Left lung (tissue), 4 donors: ENCODE measurements at regions not wholly inside any gene's neighbourhood (a gene's known extent, or its start where the extent isn't known, plus 50 kb on each side); places are given as distances from the start of the nearest gene placed in this dataset.

Source experiments
- ATAC-seq: fragments of 200-7000 bp; cut with Tn5 transposase; one replicate; pipeline ENCODE4 v1.9.1; 2020; ENCODE audit warnings: moderate library complexity
- DNase-seq, 4 donors: peaks; one replicate each; pipeline ENCODE4 v3.0.0-alpha.2; 2013 to 2020
- H3K27ac ChIP-seq, 2 donors: fragments of 200-600 bp; sonication (generic) in 1 of 2; one replicate each; pipeline versions ENCODE4 v1.5.0 to v1.8.0; 2020 to 2021
- H3K27me3 ChIP-seq, 2 donors: fragments of 200-600 bp; sonication (generic) in 1 of 2; one replicate each; pipeline versions ENCODE4 v1.5.0 to v1.8.0; 2020 to 2021
- H3K36me3 ChIP-seq, 2 donors: fragments of 200-600 bp; sonication (generic) in 1 of 2; one replicate each; pipeline versions ENCODE4 v1.5.0 to v1.8.0; 2020 to 2021
- H3K4me1 ChIP-seq, 2 donors: fragments of 200-600 bp; one replicate each; pipeline ENCODE4 v1.8.0; 2021
- H3K4me3 ChIP-seq, 2 donors: fragments of 200-600 bp; sonication (generic) in 1 of 2; one replicate each; pipeline versions ENCODE4 v1.5.0 to v1.8.0; 2020 to 2021; ENCODE audit warnings: mild to moderate bottlenecking in 1 of 2
- H3K9me3 ChIP-seq, 2 donors: fragments of 200-600 bp; sonication (generic) in 1 of 2; one replicate each; pipeline versions ENCODE4 v1.5.0 to v1.8.0; 2020 to 2021
- CTCF ChIP-seq, 2 donors: fragments of 200-600 bp; sonication (generic) in 1 of 2; IDR thresholded peaks; one replicate each; pipeline versions ENCODE4 v1.5.0 to v1.8.0; 2021; ENCODE audit warnings: antibody characterized with exemption in 2 of 2
- intact Hi-C, 2 donors: fragments of 100-400 bp; cut with DNase I; formaldehyde crosslinking; loops; one replicate each; pipeline versions ENCODE4 v1.11.2 to v1.14.2; 2022
- donor health status: DM: no; HTN: yes; CAD: no.
- donor health status: DM: no; HTN: no; CAD: no.

GRCh38 chr4:46444318-46445000, 54.5 kb upstream of the GABRA2 start:
- no peak for DNase-seq
- no peak for TF ChIP-seq CTCF (IDR thresholded peaks at IDR 0.05)
- Histone ChIP-seq H3K9me3 (peaks cover under 1 to 4% of the 10 kb centered on the region in 2 donors), H3K27me3 (no peaks in the 10 kb centered on the region), H3K4me1 (no peaks in the 10 kb centered on the region), H3K27ac (no peak overlapping the region), H3K36me3 (no peaks in the 10 kb centered on the region), H3K4me3 (no peak overlapping the region)
- intact Hi-C loops = no loop called here
- ATAC-seq = no peak

DNA sequence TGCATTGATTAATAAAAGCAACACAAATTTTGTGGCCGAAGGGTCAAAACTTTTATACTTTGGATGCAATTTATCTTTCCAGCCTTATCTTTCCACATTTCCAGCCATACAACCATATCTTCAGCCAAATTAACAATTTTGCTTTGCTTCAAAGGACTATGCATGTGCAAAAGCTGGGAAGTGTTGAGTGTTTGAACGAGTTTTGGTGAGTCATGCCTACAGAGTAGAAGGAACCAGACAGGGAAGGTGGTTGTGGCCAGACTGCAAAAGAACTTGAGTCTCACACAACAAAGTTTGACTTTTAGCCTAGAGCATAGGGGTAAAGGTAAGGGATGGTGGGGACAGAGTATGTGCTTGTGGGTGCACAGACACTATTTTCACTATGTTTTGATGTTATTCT, 53.0 kb upstream of the GABRA2 start:
- Histone ChIP-seq H3K4me3 (no peak overlapping the region), H3K27ac (no peak overlapping the region), H3K36me3 (no peaks in the 10 kb centered on the region), H3K27me3 (no peaks in the 10 kb centered on the region), H3K9me3 (peaks cover 4 to 14% of the 10 kb centered on the region in 2 donors), H3K4me1 (no peaks in the 10 kb centered on the region)
- intact Hi-C loops = no loop called here
- no peak for TF ChIP-seq CTCF (IDR thresholded peaks at IDR 0.05)
- no peak for DNase-seq
- ATAC-seq = no peak

- DNase-seq (no peak), ATAC-seq (no peak)
- H3K4me1 ChIP-seq = no peaks in the 10 kb centered on the region
- H3K27ac ChIP-seq = no peak overlapping the region
- intact Hi-C loops = no loop called here
- H3K4me3 ChIP-seq = no peak overlapping the region
- H3K36me3 ChIP-seq = no peaks in the 10 kb centered on the region
- TF ChIP-seq CTCF (IDR thresholded peaks at IDR 0.05) = no peak
- H3K9me3 ChIP-seq = peaks cover 0 to 15% of the 10 kb centered on the region in 2 donors
- H3K27me3 ChIP-seq = no peaks in the 10 kb centered on the region
Measured at GRCh38 chr4:46441136-46441859, 51.4 kb upstream of the GABRA2 start.
